ENCODE measurements at regions not wholly inside any gene's neighbourhood (a gene's known extent, or its start where the extent isn't known, plus 50 kb on each side); places are given as distances from the start of the nearest gene placed in this dataset.
"Not testable (repeated sequence)": the region's sequence is repeated elsewhere in the genome, so short reads cannot be mapped to it uniquely, and the experiment has no call there.

DNA sequence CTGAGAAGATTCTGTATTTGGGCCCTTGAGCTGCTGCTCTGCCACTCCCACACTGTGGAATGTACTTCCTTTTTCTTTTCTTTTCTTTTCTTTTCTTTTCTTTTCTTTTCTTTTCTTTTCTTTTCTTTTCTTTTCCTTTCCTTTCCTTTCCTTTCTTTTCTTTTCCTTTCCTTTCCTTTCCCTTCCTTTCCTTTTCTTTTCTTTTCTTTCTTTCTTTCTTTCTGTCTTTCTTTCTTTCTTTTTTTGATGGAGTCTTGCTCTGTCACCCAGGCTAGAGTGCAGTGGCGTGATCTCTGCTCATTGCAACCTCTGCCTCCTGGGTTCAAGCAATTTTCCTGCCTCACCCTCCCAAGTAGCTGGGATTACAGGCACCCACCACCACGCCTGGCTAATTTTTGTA is 89.8 kb downstream of the DNAAF6 start:
- not testable (repeated sequence) for H3K9me2 ChIP-seq (replicated peaks; ENCODE audit: insufficient read depth, low read length); H3K27me3 ChIP-seq (ENCODE audit: low read length); H2AFZ ChIP-seq (ENCODE audit: low read length); H3K4me1 ChIP-seq (ENCODE audit: low read length); H3K9ac ChIP-seq (ENCODE audit: low read length); H3K4me3 ChIP-seq (ENCODE audit: low read length); H3K27ac ChIP-seq (ENCODE audit: low read length); H3K4me2 ChIP-seq (ENCODE audit: low read depth, low read length, poor library complexity, severe bottlenecking); DNase-seq; H3K79me2 ChIP-seq (ENCODE audit: low read length); H4K20me1 ChIP-seq (ENCODE audit: insufficient read depth, low read depth, low read length); H3K9me3 ChIP-seq (ENCODE audit: low read length); H3K36me3 ChIP-seq (ENCODE audit: insufficient read depth, low read length)

DNA sequence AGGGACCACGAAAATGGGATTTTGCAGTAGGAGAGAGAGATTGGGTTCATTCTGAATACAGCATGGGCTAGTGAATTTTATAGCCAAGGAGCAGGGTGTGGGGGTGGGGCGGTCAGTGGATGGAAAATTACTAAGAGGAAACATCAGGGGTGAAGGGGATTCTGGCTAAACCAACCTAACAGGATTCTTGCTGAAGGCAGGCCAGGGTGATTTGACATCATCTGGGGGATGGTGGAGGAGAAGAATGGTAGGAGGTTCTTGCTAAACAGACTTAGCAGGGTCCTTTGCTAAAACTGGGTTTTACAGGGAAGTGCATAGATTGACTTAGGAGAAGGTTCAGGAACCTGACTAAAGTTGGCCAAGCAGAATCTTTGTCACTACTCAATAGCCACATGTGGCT is 91.9 kb downstream of the DNAAF6 start:
- Histone ChIP-seq H4K20me1 (ENCODE audit: insufficient read depth, low read depth, low read length) (no peaks in the 10 kb centered on the region), H3K36me3 (ENCODE audit: insufficient read depth, low read length) (no peaks in the 10 kb centered on the region), H3K4me3 (ENCODE audit: low read length) (no peak overlapping the region), H3K9me2 (replicated peaks; ENCODE audit: insufficient read depth, low read length) (no peaks in the 10 kb centered on the region), H3K9me3 (ENCODE audit: low read length) (no peaks in the 10 kb centered on the region), H3K27me3 (ENCODE audit: low read length) (no peaks in the 10 kb centered on the region), H3K79me2 (ENCODE audit: low read length) (no peaks in the 10 kb centered on the region), H2AFZ (ENCODE audit: low read length) (no peak overlapping the region), H3K4me2 (ENCODE audit: low read depth, low read length, poor library complexity, severe bottlenecking) (no peak overlapping the region), H3K27ac (ENCODE audit: low read length) (no peak overlapping the region), H3K4me1 (ENCODE audit: low read length) (no peaks in the 10 kb centered on the region), H3K9ac (ENCODE audit: low read length) (no peak overlapping the region)
- DNase-seq = no peak

- no peak overlapping the region for H3K9ac ChIP-seq (ENCODE audit: low read length)
- H2AFZ ChIP-seq (ENCODE audit: low read length) = no peak overlapping the region
- H3K4me1 ChIP-seq (ENCODE audit: low read length) = no peaks in the 10 kb centered on the region
- H4K20me1 ChIP-seq (ENCODE audit: insufficient read depth, low read depth, low read length) = no peaks in the 10 kb centered on the region
- no peaks in the 10 kb centered on the region for H3K79me2 ChIP-seq (ENCODE audit: low read length)
- no peaks in the 10 kb centered on the region for H3K36me3 ChIP-seq (ENCODE audit: insufficient read depth, low read length)
- DNase-seq = no peak
- H3K4me3 ChIP-seq (ENCODE audit: low read length) = no peak overlapping the region
- H3K27ac ChIP-seq (ENCODE audit: low read length) = no peak overlapping the region
- no peak overlapping the region for H3K4me2 ChIP-seq (ENCODE audit: low read depth, low read length, poor library complexity, severe bottlenecking)
- no peaks in the 10 kb centered on the region for H3K9me2 ChIP-seq (replicated peaks; ENCODE audit: insufficient read depth, low read length)
- H3K9me3 ChIP-seq (ENCODE audit: low read length) = no peaks in the 10 kb centered on the region
- no peaks in the 10 kb centered on the region for H3K27me3 ChIP-seq (ENCODE audit: low read length)
These were observed 94.8 kb downstream of the DNAAF6 start for GRCh38 chrX:107301253-107301652.

- Histone ChIP-seq H3K9ac (ENCODE audit: low read length) (no peak overlapping the region), H4K20me1 (ENCODE audit: insufficient read depth, low read depth, low read length) (no peaks in the 10 kb centered on the region), H3K4me1 (ENCODE audit: low read length) (no peaks in the 10 kb centered on the region), H3K9me2 (replicated peaks; ENCODE audit: insufficient read depth, low read length) (no peaks in the 10 kb centered on the region), H3K27me3 (ENCODE audit: low read length) (no peaks in the 10 kb centered on the region), H3K27ac (ENCODE audit: low read length) (no peak overlapping the region), H3K9me3 (ENCODE audit: low read length) (no peaks in the 10 kb centered on the region), H3K4me2 (ENCODE audit: low read depth, low read length, poor library complexity, severe bottlenecking) (no peak overlapping the region), H3K79me2 (ENCODE audit: low read length) (no peaks in the 10 kb centered on the region), H3K36me3 (ENCODE audit: insufficient read depth, low read length) (no peaks in the 10 kb centered on the region), H2AFZ (ENCODE audit: low read length) (no peak overlapping the region), H3K4me3 (ENCODE audit: low read length) (no peak overlapping the region)
- DNase-seq = no peak
These were observed 97.7 kb downstream of the DNAAF6 start for GRCh38 chrX:107304141-107304540.

DNA sequence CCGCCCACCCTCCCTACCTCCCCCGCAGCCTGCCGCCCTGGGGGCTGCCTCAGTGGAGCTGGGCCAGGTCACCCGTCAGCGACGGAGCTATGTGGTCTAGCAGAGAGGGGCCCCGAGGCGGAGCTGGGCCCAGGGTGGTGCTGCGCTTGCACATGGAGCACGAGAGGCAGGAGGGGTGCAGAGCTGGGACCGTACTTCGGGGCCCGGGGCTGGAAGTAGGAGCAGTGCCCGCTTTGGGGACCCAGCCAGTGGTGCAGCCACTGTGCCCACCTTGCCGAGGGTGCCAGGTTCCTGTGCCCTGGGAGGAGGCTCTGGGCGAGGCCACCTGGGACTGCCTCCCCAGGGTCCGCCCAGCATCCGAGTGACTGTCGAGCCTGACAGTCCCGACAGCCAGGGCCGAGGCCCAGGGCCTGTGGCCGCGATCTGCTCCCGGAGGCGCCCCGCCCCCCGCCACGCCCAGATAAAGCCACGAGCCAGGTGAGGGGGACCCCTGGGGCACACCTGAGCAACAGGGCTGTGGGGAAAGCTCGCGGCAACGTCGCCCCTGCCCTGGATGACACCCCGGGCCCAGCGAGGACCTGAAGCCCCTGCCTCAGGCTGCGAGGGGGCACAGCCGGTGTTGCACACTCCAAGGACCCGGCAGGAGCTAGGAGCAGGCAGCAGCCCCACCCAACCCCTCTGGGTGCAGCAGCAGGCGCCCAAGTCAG is 117.5 kb downstream of the DNAAF6 start:
- H3K36me3 ChIP-seq (ENCODE audit: insufficient read depth, low read length) = no peaks in the 10 kb centered on the region
- H3K4me1 ChIP-seq (ENCODE audit: low read length) = peaks cover 3% of the 10 kb centered on the region
- no peaks in the 10 kb centered on the region for H3K9me3 ChIP-seq (ENCODE audit: low read length)
- H2AFZ ChIP-seq (ENCODE audit: low read length) = no peak overlapping the region
- H4K20me1 ChIP-seq (ENCODE audit: insufficient read depth, low read depth, low read length) = no peaks in the 10 kb centered on the region
- H3K4me2 ChIP-seq (ENCODE audit: low read depth, low read length, poor library complexity, severe bottlenecking) = no peak overlapping the region
- H3K4me3 ChIP-seq (ENCODE audit: low read length) = no peak overlapping the region
- no peak overlapping the region for H3K27ac ChIP-seq (ENCODE audit: low read length)
- no peaks in the 10 kb centered on the region for H3K79me2 ChIP-seq (ENCODE audit: low read length)
- no peak overlapping the region for H3K9ac ChIP-seq (ENCODE audit: low read length)
- no peaks in the 10 kb centered on the region for H3K9me2 ChIP-seq (replicated peaks; ENCODE audit: insufficient read depth, low read length)
- DNase-seq = no peak
- H3K27me3 ChIP-seq (ENCODE audit: low read length) = no peaks in the 10 kb centered on the region

GRCh38 chrX:107324493-107325310 is 118.3 kb downstream of the DNAAF6 start:
- H3K4me1 ChIP-seq (ENCODE audit: low read length) = peaks cover 6% of the 10 kb centered on the region
- no peaks in the 10 kb centered on the region for H3K36me3 ChIP-seq (ENCODE audit: insufficient read depth, low read length)
- H4K20me1 ChIP-seq (ENCODE audit: insufficient read depth, low read depth, low read length) = no peaks in the 10 kb centered on the region
- H3K4me2 ChIP-seq (ENCODE audit: low read depth, low read length, poor library complexity, severe bottlenecking) = peak overlapping the region; percentile 28
- no peaks in the 10 kb centered on the region for H3K9me2 ChIP-seq (replicated peaks; ENCODE audit: insufficient read depth, low read length)
- no peak overlapping the region for H2AFZ ChIP-seq (ENCODE audit: low read length)
- no peaks in the 10 kb centered on the region for H3K79me2 ChIP-seq (ENCODE audit: low read length)
- DNase-seq = peak; percentile 77
- H3K27me3 ChIP-seq (ENCODE audit: low read length) = no peaks in the 10 kb centered on the region
- no peaks in the 10 kb centered on the region for H3K9me3 ChIP-seq (ENCODE audit: low read length)
- no peak overlapping the region for H3K4me3 ChIP-seq (ENCODE audit: low read length)
- H3K9ac ChIP-seq (ENCODE audit: low read length) = peak overlapping the region; percentile 4; the same call in 1 of the 2 replicates
- no peak overlapping the region for H3K27ac ChIP-seq (ENCODE audit: low read length)

DNA sequence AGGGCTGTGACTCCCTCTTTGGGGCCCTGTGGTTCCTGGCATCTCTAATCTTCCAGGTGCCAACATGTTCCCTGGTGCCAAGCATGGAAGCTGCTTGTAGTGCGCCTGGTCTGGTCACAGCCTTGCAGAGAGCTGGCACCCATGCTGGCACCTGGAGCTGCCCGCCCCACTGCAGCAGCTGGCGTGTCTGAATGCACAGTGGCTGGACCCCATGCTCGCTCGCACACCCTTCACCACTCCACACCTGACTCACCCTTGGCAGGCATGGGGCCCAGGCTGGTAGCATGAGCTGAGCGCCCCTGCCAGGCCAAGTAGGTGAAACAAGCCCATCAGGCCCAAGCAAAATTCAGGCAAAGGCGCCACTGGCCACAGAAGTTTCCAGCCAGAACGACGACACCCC is 119.1 kb downstream of the DNAAF6 start:
- Histone ChIP-seq H3K9me3 (ENCODE audit: low read length) (no peaks in the 10 kb centered on the region), H2AFZ (ENCODE audit: low read length) (no peak overlapping the region), H3K4me2 (ENCODE audit: low read depth, low read length, poor library complexity, severe bottlenecking) (peak overlapping the region; percentile 28), H3K4me1 (ENCODE audit: low read length) (peaks cover 6% of the 10 kb centered on the region), H3K27me3 (ENCODE audit: low read length) (no peaks in the 10 kb centered on the region), H3K9me2 (replicated peaks; ENCODE audit: insufficient read depth, low read length) (no peaks in the 10 kb centered on the region), H3K36me3 (ENCODE audit: insufficient read depth, low read length) (no peaks in the 10 kb centered on the region), H3K9ac (ENCODE audit: low read length) (no peak overlapping the region), H4K20me1 (ENCODE audit: insufficient read depth, low read depth, low read length) (no peaks in the 10 kb centered on the region), H3K79me2 (ENCODE audit: low read length) (no peaks in the 10 kb centered on the region), H3K27ac (ENCODE audit: low read length) (no peak overlapping the region), H3K4me3 (ENCODE audit: low read length) (no peak overlapping the region)
- DNase-seq = no peak

GRCh38 chrX:107348051-107348450 is 101.4 kb upstream of the FRMPD3 start:
- Histone ChIP-seq H3K4me3 (ENCODE audit: low read length) (no peak overlapping the region), H3K79me2 (ENCODE audit: low read length) (no peaks in the 10 kb centered on the region), H3K4me1 (ENCODE audit: low read length) (peaks cover 12% of the 10 kb centered on the region), H4K20me1 (ENCODE audit: insufficient read depth, low read depth, low read length) (no peaks in the 10 kb centered on the region), H3K36me3 (ENCODE audit: insufficient read depth, low read length) (no peaks in the 10 kb centered on the region), H3K9me2 (replicated peaks; ENCODE audit: insufficient read depth, low read length) (no peaks in the 10 kb centered on the region), H3K9me3 (ENCODE audit: low read length) (no peaks in the 10 kb centered on the region), H3K4me2 (ENCODE audit: low read depth, low read length, poor library complexity, severe bottlenecking) (no peak overlapping the region), H2AFZ (ENCODE audit: low read length) (no peak overlapping the region), H3K27ac (ENCODE audit: low read length) (no peak overlapping the region), H3K27me3 (ENCODE audit: low read length) (no peaks in the 10 kb centered on the region), H3K9ac (ENCODE audit: low read length) (no peak overlapping the region)
- no peak for DNase-seq
